HG03139 (cell line): ENCODE measurements at regions not wholly inside any gene's neighbourhood (a gene's known extent, or its start where the extent isn't known, plus 50 kb on each side); places are given as distances from the start of the nearest gene placed in this dataset.

ENCODE experiments used
- ATAC-seq: cut with Tn5 transposase; IDR thresholded peaks from one replicate; pipeline ENCODE4 v1.9.1; 2021; ENCODE audit not compliant: unreplicated experiment

DNA sequence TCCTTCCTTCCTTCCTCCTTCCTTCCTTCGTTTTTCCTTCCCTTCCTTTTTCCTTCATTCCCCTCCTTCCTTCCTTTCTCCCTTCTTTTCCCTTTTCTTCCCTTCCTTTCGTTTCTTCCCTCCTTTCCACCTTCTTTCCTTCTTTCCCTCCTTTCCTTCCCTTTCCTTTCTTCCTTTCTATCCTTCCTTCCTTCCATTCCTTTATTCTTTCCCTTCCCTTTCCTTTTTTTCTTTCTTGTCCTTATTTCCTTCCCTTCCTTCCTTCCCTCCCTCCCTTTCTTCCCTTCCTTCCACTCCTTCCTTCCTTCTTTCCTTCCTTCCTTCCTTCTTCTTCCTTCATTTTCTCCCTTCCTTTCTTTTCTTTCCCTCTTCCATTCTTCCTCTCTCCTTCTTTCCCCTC, 394.6 kb downstream of the GABRB3 start:
- ATAC-seq: no peak

DNA sequence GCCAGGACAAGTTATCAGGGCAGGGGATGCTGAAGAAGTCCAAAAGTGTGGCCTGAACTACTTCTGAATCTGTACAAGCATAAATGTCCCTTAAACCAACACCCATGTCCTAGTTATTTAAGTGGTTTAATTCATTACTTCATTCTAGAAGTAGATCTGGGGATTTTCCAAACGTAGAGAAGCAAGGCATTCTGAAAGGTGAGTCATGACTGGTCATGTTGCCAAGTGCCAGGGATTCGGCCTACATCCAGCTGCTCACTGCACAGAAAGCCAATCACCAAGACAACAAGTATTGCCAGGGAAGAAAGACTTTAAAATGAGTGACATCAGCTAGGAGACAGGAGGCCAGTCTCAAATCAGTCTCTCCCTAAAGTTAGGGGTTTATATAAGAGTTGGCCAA, 396.6 kb downstream of the GABRB3 start:
- ATAC-seq: no peak

DNA sequence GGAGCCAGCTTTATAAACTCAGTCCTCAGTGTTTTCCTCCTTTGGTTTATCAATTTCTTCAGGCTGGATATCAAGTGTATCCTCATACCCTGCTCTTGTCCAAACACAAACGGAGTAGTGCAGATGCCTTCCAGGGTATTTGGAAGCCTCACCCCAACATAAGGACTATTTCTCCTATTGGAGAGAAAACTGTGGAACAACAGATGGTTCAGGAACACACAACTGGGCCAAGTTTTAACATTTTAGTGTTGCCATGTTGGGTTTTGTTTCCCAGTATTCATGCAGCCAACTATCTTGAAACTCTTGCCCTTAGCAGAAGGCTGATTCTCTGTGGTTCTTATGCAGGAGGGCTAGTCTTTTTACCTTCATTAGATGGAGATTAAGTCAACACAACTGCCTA, 398.1 kb downstream of the GABRB3 start:
- ATAC-seq: no peak

DNA sequence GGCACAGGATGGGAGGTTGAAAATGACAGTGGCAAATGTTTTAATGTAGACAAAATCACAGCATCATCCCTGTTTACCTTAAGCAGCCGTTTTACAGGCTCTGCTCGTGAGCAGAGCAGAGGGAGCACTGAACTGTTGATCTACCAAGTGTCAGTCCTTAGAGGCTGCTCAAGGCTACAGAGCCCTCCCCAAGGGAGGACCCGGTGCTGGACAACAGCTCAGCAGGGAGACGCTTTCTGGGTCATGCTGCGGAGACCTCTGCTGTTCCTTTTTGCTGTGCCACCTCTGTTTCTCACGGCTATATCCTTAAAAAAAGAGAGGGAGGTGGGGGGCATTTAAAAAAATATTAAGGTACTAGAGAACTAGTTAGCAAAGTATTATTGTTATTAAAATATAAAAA, 400.2 kb downstream of the GABRB3 start:
- no peak for ATAC-seq

DNA sequence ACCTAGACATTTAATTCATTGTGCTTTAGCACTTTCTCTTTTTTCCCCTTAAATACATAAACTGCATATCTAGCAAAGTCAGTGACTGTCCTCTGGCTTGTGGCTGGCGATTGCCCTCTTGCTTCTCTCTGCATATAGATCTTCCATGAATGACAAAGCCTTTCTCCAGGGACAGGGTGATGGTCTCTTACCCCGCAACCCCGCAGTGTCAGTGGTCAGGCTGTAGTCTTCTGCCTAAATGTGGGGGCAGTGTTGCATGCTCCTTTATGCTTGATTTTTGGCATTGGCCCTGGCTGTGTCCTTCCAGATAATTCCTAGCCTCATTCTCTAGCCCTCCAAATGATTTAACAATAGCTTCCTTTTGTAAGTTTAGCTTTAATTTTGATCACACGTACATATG, 407.8 kb downstream of the GABRB3 start:
- ATAC-seq: no peak

DNA sequence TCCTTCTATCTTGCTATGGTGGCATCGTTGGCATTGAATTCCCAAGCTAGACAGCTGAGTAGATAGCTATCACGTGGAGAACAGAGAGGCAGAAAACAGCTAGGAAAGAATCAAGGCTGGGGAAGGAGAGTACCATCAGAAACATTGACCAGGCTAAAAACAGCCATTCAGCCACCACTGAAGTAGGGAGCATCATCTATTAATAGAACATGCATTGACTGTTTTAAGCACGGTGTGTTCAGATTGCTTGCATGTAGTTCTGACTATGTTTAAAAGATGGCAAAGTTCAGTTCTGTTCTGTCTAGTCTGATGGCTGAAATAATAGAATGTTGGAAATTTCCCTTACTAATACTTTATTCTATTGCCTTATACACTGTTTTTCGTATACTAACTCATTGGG, 413.0 kb downstream of the GABRB3 start:
- no peak for ATAC-seq

DNA sequence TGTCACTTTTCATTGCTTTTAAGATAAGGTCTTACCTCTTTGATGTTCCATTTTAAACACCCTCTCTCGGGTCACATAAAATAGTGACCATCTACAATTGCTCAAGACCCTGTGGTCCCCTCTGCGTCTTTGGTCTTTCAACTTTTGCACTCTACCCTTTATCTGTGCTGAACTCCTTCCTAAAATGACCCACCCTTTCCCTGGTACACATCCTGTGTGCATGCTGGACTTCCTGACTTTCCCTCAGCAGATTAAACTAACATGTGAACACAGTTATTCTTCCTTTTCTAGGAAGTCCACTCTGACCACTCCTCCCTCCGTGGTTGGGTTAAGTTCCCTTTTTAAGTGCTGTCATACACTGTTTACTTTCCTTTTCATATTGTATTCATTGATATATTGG, 414.2 kb downstream of the GABRB3 start:
- ATAC-seq: no peak

DNA sequence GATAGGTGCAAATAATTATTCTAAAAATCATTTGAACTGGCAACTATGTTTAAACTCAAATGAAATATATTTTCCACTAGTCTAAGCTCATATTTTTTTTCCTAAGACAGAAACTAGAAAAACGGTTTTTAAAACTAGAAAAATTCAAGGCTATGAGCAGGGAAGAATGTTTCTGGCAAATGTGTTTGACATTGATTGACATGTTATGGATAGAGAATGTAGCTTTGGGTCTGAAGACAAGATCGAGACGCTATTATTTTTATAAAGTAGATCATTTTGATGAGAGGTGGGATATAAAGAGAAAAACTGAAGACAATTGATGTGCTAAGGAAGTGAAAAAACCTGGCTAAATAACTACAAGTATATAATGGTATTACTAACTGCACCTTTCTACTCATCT, 415.2 kb downstream of the GABRB3 start:
- ATAC-seq: no peak

DNA sequence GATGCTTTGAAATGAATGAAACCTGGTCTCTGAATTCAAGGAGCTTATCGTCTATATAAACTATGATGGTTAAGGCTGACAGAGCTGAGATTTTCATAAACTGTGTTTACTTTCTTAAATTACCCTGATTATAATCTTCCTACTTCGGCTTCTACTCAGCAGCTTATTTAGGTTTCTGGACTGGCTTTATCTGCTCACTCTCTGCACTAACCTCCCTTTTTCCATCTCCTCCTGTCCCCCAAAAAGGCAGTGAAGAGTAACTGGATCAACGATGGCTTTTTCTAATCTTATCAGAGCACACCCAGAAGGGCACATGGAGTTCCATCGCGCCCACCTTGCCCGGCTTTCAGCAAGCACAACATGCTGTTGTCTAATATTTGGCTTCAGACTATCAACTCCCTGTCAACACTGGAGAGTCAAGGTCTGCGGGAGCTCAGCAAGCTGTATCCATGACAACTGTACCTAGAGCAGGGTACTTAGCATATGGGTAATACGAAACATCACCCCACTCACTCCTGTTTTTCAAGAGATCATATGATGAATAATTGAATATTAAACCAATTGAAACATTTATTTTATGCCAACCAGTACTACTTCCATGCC, 417.3 kb downstream of the GABRB3 start:
- ATAC-seq: no peak

DNA sequence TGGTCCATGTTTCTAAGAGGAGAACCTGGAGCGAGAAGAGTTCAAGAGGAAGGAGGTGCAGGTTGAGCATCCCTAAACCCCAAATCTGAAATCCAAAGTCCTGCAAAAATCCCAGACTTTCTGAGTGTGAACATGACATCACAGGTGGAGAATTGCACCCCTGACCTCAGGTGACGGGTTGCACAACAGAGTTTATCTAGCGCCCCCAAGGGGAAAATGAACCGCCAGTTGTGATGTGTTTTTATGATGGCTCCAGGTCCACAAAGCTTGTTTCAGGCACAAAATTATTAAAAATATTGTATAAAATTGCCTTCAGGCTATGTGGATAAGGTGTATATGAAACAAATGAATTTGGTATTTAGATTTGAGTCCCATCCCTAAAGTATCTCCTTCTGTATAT, 420.0 kb downstream of the GABRB3 start:
- no peak for ATAC-seq

DNA sequence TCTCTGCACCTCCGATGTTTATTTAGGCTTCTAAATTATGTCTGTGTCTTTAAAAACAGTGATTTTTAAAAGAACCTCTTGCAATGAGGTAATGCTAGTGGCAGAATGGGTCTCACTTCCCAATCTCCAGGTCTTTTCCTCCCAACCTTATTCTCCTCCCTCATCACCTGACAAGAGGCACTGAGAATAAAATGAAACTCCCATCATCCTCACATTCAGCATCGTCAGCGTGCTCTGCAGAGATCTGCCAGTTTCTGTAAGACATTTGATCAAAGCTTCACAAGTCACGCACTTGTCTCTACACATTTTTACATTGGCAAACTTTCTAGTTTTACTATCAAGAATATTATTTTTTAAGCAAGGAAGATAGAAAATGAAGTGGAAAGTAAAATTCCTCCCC, 420.5 kb downstream of the GABRB3 start:
- ATAC-seq: no peak

DNA sequence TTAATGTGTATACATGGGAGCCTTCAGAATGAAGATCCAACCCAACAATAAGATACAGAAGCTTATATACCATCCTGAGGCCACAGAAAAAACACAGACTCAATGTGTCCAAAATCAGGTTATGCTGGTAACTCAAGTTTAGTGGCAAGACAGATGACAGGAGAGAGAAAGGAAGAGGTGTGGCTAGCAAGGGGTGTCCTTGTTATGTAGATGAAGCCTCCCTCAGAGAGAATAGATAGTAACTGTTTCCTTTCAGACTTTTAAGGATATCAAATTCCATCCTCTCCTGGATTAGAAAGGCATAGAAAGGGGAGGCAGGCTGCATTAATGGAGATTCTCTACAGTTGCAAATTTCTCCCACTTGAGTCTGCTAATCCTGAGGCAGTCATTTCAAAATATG, 447.4 kb downstream of the GABRB3 start:
- ATAC-seq: no peak

DNA sequence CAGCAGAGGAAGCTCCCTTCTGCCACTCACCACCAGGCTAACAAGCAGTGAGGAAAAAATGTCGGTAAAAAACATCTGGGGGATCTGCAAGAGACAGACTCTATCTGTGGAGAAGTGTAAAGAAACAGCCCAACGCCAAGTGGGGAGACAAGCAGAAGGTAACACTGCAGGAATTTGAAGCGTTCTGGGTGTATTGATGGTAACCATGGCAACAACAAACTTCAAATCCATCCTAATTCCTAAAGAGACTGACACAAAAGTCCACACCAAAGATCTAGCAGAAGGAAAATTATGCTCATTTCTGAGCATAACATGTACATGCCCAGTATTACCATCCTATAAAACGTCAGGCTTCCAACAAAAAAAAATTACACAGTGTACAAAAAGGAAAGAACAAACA, 449.3 kb downstream of the GABRB3 start:
- ATAC-seq: no peak

DNA sequence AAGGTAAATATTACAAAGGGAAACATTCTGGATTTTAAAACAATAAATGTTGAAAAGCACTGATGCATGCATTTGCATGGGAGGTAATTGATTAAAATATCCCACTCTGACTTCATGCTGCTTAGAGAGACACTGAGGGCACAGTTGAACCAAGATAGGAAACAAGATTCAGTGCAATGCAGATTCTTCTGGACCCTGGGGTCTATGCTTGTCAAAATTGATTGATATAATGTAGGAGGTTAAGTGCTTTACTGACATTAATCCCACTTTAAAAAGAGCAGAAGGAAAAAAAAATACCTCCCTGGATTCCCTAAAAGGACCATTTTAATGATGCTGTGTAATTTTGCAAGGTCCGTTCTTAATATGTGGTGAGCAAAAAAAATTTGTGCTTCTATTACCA, 454.2 kb downstream of the GABRB3 start:
- ATAC-seq: no peak

DNA sequence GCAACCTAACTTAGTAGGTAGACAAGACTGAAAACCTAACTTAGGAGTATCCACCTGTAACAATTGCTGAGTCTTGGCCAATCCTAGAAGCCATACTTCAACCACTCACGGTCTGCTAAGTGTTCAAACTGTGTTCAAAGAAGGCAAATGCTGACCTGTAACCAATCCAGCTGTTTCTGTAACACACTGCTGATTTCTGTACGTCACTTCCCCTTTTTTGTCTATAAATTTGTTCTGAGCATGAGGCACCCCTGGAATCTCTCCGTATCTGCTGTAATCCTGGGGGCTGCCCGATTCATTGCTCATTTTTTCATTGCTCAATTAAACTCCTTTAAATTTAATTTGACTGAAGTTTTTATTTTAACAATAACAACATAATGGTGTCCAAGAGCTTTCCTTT, 451.4 kb upstream of the ATP10A start:
- no peak for ATAC-seq

DNA sequence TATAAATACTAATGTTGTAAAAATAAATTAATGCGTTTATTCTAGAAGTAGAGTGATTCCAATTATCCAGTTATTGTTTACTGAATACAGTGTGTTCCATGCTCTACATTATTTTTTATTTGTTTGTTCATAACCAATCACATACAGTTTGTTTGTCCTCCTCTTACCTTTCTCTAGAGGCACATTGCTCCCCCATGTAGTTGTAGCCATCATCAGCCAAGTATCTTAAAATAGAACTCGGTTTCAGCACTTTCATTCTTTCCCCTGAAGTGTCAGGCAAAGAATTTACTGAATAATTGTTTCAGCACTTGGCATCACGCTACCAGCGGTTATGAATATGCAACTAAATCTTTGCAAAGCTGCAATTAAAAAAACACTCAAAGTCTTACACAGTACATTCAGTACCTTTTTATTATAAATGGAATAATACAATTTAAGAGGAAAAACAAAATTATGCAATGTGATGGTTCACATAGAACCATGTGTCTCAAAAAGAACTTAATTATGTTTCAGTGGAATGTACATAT, 448.6 kb upstream of the ATP10A start:
- ATAC-seq: no peak

DNA sequence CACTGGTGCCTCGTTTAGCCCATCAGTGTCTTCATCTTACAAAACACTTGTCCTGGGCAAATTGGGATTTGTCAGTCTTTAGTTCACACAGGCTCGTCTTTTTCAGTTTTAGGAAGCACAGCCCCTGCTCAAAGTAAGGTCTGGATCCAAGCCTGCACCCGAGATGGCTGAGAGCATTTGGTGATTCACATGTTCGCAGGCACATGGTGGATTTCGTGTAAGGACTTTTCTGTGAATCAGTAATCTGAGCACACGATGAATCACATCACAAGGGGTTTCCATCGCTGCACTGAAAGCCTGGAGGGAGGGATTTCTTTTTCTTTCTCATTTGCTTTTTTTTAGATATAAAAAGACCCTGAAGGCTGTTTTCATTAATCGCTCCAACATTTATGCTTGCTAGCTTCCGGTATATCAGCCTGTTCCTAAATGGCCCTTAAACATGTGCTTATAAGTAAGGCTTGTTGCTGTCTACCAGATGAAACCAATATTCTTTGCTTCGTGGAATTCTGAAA, 435.6 kb upstream of the ATP10A start:
- ATAC-seq: no peak

DNA sequence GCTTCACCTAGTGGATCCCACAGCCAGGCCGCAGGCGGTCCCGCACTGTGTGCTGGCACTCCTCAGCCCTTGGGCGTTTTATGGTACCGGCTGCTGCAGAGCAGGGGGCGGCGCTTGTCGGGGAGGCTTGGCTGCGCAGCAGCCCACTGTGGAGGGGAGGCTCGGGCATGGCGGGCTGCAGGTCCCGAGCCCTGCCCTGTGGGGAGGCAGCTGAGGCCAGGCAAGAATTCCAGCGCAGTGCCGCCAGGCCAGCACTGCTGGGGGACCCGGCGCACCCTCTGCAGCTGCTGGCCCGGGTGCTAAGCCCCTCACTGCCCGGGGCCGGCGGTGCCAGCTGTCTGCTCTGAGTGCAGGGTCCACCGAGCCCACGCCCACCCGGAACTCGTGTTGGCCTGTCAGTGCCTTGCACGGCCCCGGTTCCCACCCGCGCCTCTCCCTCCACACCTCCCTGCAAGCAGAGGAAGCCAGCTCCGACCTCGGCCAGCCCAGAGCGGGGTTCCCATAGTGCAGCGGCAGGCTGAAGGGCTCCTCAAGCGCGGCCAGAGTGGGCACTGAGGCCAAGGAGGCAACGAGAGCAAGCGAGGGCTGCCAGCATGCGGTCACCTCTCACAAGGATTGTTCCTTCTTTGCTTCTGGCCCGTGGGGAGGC, 435.0 kb upstream of the ATP10A start:
- ATAC-seq: no peak

DNA sequence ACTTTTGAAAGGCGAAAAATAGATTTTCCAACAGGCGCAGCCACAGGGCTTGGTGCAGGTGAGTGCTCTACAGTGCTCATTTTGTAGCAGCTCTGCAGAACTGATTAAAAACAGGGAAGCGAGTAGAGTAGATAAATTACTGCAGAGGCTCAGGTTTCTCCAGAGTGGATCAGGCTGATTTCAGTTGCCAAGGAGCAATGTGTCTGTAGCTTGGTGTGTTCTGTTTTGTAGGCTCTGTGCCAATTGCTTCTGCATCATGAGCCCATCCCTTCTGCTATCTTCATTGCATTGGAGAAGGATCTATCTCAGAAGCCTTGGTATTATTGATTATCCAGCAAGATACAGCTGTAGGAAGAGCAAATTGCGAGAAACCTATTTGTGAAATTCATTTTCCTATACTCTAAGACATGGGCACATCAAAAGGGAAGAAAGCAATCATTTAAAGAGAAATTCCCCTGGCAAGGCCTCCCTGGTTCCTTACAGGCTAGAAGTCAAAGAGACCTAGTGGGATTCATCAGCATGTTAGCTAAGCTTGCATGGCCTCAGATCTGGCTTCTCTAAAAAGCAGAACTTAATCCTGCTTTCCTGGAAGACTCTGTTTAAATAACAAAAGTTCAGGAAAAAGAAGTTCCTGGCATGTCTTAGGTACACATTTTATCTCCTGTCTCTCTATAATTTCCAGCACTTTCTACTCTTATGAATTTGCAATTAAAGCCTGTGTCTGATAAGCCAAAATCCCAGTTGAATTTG, 432.4 kb upstream of the ATP10A start:
- no peak for ATAC-seq

DNA sequence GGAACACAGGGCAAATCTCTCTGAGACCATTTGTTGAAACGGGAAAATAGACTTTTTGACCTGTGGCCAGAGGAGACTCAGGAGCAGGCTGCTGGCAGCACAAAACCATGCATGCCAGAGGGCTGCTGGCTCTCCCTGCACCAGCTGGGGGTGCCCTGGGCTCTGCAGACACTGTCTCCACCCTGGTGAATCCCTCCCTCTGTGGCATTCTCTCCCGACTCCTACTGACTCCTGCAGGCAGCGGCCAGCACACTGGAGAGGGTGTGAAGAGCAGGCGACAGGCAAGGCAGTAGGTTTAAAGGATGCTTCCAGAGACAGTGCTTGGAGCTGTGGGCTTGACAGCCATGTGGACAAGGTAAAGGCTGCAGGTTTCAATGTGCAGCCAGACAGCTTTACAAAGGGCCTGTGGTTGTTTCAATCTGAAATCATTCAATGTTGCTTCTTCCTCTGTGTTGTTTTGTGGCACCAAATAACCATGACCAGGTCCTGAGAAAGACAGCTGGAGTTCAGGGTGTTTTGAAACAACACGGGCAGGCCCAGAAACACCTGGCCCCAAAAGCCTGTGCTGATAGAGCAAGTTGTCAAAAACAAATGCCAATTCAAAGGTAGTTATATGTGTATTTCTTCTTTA, 431.0 kb upstream of the ATP10A start:
- ATAC-seq: no peak

DNA sequence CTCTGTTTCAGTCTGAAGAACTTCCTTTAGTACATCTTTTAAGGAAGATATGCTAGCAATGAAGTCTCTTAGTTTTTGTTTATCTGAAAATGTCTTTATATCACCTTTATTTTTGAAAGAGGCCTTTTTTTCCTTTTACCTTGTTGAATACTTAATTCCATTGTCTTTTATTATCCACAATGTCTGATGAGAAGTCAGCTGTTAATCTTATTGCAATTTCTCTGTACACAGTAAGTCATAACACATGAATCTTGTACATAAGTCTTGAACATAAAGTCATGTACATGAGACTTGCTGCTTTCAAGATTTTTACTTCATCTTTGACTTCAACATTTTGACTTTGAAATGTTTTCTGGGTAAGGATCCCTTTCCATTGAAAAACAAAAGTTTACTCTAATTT, 424.3 kb upstream of the ATP10A start:
- no peak for ATAC-seq

DNA sequence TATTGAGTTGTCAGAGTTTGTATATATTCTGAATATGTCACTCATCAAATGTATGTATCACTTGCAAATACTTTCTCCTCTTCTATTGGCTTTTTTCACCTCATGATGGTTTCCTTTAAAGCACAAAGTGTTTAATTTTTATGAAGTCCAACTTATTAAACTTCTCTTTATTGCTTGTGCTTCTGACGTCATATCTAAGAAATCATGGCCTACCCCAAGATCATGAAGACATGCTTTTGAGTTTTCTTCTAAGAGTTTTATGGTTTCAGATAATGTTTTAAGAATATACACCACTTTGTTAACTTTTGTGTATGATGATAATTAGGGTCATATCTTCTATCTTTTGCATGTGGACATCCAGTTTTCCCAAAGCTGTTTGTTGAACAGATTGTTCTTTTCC, 417.2 kb upstream of the ATP10A start:
- no peak for ATAC-seq
